ENCODE measurements at regions not wholly inside any gene's neighbourhood (a gene's known extent, or its start where the extent isn't known, plus 50 kb on each side); places are given as distances from the start of the nearest gene placed in this dataset.

GRCh38 chr20:39893003-39893685 lies 795.9 kb downstream of the MAFB start:
- in situ Hi-C loops (cut with MboI; ENCODE audit: low sequenced_read_pairs): no loop called here

- in situ Hi-C loops (cut with MboI; ENCODE audit: low sequenced_read_pairs): no loop called here
Measured at GRCh38 chr20:39890697-39891096, 798.3 kb downstream of the MAFB start.

- in situ Hi-C loops (cut with MboI; ENCODE audit: low sequenced_read_pairs): loop anchor here (10.0 kb wide), 1 partner anchor 1076 kb away; no protein-coding TSS in a partner anchor
Measured at GRCh38 chr20:39888310-39888709, 800.7 kb downstream of the MAFB start.

- in situ Hi-C loops (cut with MboI; ENCODE audit: low sequenced_read_pairs): loop anchor here (10.0 kb wide), 1 partner anchor 1078 kb away; no protein-coding TSS in a partner anchor
Measured at GRCh38 chr20:39886650-39887190, 802.3 kb downstream of the MAFB start.

- in situ Hi-C loops (cut with MboI; ENCODE audit: low sequenced_read_pairs): loop anchor here (10.0 kb wide), 1 partner anchor 1079 kb away; no protein-coding TSS in a partner anchor
Measured at GRCh38 chr20:39885975-39886649, 802.9 kb downstream of the MAFB start.

GRCh38 chr20:39882806-39883205 lies 806.2 kb downstream of the MAFB start:
- in situ Hi-C loops (cut with MboI; ENCODE audit: low sequenced_read_pairs): loop anchor here (10.0 kb wide), 1 partner anchor 1082 kb away; no protein-coding TSS in a partner anchor

GRCh38 chr20:39880890-39881289 lies 808.1 kb downstream of the MAFB start:
- in situ Hi-C loops (cut with MboI; ENCODE audit: low sequenced_read_pairs): loop anchor here (10.0 kb wide), 1 partner anchor 1084 kb away; no protein-coding TSS in a partner anchor

- in situ Hi-C loops (cut with MboI; ENCODE audit: low sequenced_read_pairs): no loop called here
Measured at GRCh38 chr20:39879296-39879695, 809.7 kb downstream of the MAFB start.

- in situ Hi-C loops (cut with MboI; ENCODE audit: low sequenced_read_pairs): no loop called here
Measured at GRCh38 chr20:39878809-39879208, 810.2 kb downstream of the MAFB start.

- in situ Hi-C loops (cut with MboI; ENCODE audit: low sequenced_read_pairs): no loop called here
Measured at GRCh38 chr20:39878320-39878719, 810.7 kb downstream of the MAFB start.

- in situ Hi-C loops (cut with MboI; ENCODE audit: low sequenced_read_pairs): no loop called here
Measured at GRCh38 chr20:39877788-39878187, 811.2 kb downstream of the MAFB start.

- in situ Hi-C loops (cut with MboI; ENCODE audit: low sequenced_read_pairs): no loop called here
Measured at GRCh38 chr20:39876976-39877635, 811.9 kb downstream of the MAFB start.

- in situ Hi-C loops (cut with MboI; ENCODE audit: low sequenced_read_pairs): no loop called here
Measured at GRCh38 chr20:39875492-39876110, 813.4 kb downstream of the MAFB start.

- in situ Hi-C loops (cut with MboI; ENCODE audit: low sequenced_read_pairs): no loop called here
Measured at GRCh38 chr20:39874049-39874893, 814.8 kb downstream of the MAFB start.

- in situ Hi-C loops (cut with MboI; ENCODE audit: low sequenced_read_pairs): no loop called here
Measured at GRCh38 chr20:39873286-39873685, 815.8 kb downstream of the MAFB start.

GRCh38 chr20:39871013-39871412 lies 818.0 kb downstream of the MAFB start:
- in situ Hi-C loops (cut with MboI; ENCODE audit: low sequenced_read_pairs): no loop called here

GRCh38 chr20:39865446-39865845 lies 823.6 kb downstream of the MAFB start:
- in situ Hi-C loops (cut with MboI; ENCODE audit: low sequenced_read_pairs): no loop called here

- in situ Hi-C loops (cut with MboI; ENCODE audit: low sequenced_read_pairs): no loop called here
Measured at GRCh38 chr20:39862470-39862891, 826.6 kb downstream of the MAFB start.

- in situ Hi-C loops (cut with MboI; ENCODE audit: low sequenced_read_pairs): no loop called here
Measured at GRCh38 chr20:39861381-39861780, 827.7 kb downstream of the MAFB start.

- in situ Hi-C loops (cut with MboI; ENCODE audit: low sequenced_read_pairs): no loop called here
Measured at GRCh38 chr20:39857835-39858234, 831.2 kb downstream of the MAFB start.
